GM23338 (cell line): ENCODE measurements at regions not wholly inside any gene's neighbourhood (a gene's known extent, or its start where the extent isn't known, plus 50 kb on each side); places are given as distances from the start of the nearest gene placed in this dataset.

Experiments
- ATAC-seq: fragments of 200-7000 bp; cut with Tn5 transposase; 3 replicates; pipeline ENCODE4 v1.9.1; 2020
- DNase-seq: peaks from one replicate; pipeline ENCODE4 v3.0.0-alpha.2; 2015; ENCODE audit warnings: low spot score
- H2AFZ ChIP-seq: fragments of 200-600 bp; sonication (generic); 2 replicates; pipeline ENCODE4 v1.8.0; 2016; ENCODE audit warnings: antibody characterized with exemption, mild to moderate bottlenecking, moderate library complexity
- H3F3A ChIP-seq: fragments of 200-600 bp; sonication (generic); replicated peaks from 2 replicates; pipeline ENCODE4 v1.8.0; 2017; ENCODE audit warnings: antibody characterized with exemption, mixed run types, low read depth
- H3K27ac ChIP-seq: fragments of 200-600 bp; sonication (generic); 2 replicates; pipeline ENCODE4 v1.6.1; 2016; ENCODE audit warnings: low read depth
- H3K27me3 ChIP-seq: fragments of 200-600 bp; sonication (generic); 2 replicates; pipeline ENCODE4 v1.8.0; 2016; ENCODE audit warnings: mild to moderate bottlenecking, mixed run types, moderate library complexity; ENCODE audit not compliant: insufficient read depth
- H3K36me3 ChIP-seq: fragments of 200-600 bp; sonication (generic); 2 replicates; pipeline ENCODE4 v1.8.0; 2016; ENCODE audit warnings: mild to moderate bottlenecking; ENCODE audit not compliant: insufficient read depth
- H3K4me1 ChIP-seq: fragments of 200-600 bp; sonication (generic); 2 replicates; pipeline ENCODE4 v1.8.0; 2016; ENCODE audit warnings: mild to moderate bottlenecking, moderate library complexity; ENCODE audit not compliant: insufficient read depth
- H3K4me2 ChIP-seq: fragments of 200-600 bp; sonication (generic); 2 replicates; pipeline ENCODE4 v1.7.1; 2017; ENCODE audit warnings: mixed run types
- H3K4me3 ChIP-seq: fragments of 200-600 bp; sonication (generic); 2 replicates; pipeline ENCODE4 v1.6.1; 2016; ENCODE audit warnings: mixed run types
- H3K79me2 ChIP-seq: fragments of 200-600 bp; sonication (generic); replicated peaks from 2 replicates; pipeline ENCODE4 v1.8.0; 2017; ENCODE audit warnings: mild to moderate bottlenecking; ENCODE audit not compliant: insufficient read depth
- H3K9me2 ChIP-seq: fragments of 200-600 bp; sonication (generic); 2 replicates; pipeline ENCODE4 v1.8.0; 2017; ENCODE audit not compliant: insufficient read depth
- H4K20me1 ChIP-seq: fragments of 200-600 bp; sonication (generic); replicated peaks from 2 replicates; pipeline ENCODE4 v1.8.0; 2017; ENCODE audit warnings: mild to moderate bottlenecking; ENCODE audit not compliant: insufficient read depth
- H3K27ac Mint-ChIP-seq: 2 replicates; pipeline ENCODE4 v1.8.0; 2020; ENCODE audit warnings: inconsistent platforms, mild to moderate bottlenecking, moderate library complexity, mixed read lengths
- H3K27me3 Mint-ChIP-seq: 3 replicates; pipeline ENCODE4 v1.8.0; 2022; ENCODE audit warnings: low read depth, mild to moderate bottlenecking, moderate library complexity, mixed read lengths, inconsistent platforms; ENCODE audit not compliant: insufficient read depth, poor library complexity
- H3K36me3 Mint-ChIP-seq: 3 replicates; pipeline ENCODE4 v1.8.0; 2021; ENCODE audit warnings: low read depth, mild to moderate bottlenecking, inconsistent platforms, moderate library complexity, mixed read lengths
- H3K4me1 Mint-ChIP-seq: 3 replicates; pipeline ENCODE4 v1.8.0; 2020; ENCODE audit warnings: mild to moderate bottlenecking, inconsistent platforms, mixed read lengths
- H3K4me3 Mint-ChIP-seq: 3 replicates; pipeline ENCODE4 v1.8.0; 2021; ENCODE audit warnings: moderate library complexity, mild to moderate bottlenecking, inconsistent platforms, mixed read lengths
- H3K9me3 Mint-ChIP-seq: 3 replicates; pipeline ENCODE4 v1.8.0; 2020; ENCODE audit warnings: moderate library complexity, mild to moderate bottlenecking, inconsistent platforms, mixed read lengths
- CREB1 ChIP-seq: fragments of 250-450 bp; sonication (Bioruptor Pico); IDR thresholded peaks from 2 replicates; pipeline ENCODE4 v1.5.0; 2020; ENCODE audit warnings: low read depth, mild to moderate bottlenecking, moderate library complexity
- EZH2 ChIP-seq: fragments of 200-600 bp; sonication (generic); IDR thresholded peaks from one replicate; pipeline ENCODE4 v1.8.0; 2017; ENCODE audit warnings: antibody characterized with exemption, mild to moderate bottlenecking, low read depth; ENCODE audit not compliant: unreplicated experiment
- EZH2phosphoT487 ChIP-seq: fragments of 200-600 bp; sonication (generic); IDR thresholded peaks from one replicate; pipeline ENCODE4 v1.8.1; 2018; ENCODE audit warnings: antibody characterized with exemption; ENCODE audit not compliant: unreplicated experiment
- JUNB ChIP-seq: IDR thresholded peaks from one replicate; pipeline ENCODE4 v1.6.1; 2016; ENCODE audit warnings: antibody characterized with exemption; ENCODE audit not compliant: unreplicated experiment
- NANOG ChIP-seq: IDR thresholded peaks from 2 replicates; pipeline ENCODE4 v1.6.1; 2016; ENCODE audit warnings: antibody characterized with exemption, borderline replicate concordance
- POLR2AphosphoS5 ChIP-seq: IDR thresholded peaks from 2 replicates; pipeline ENCODE4 v1.6.1; 2016; ENCODE audit warnings: antibody characterized with exemption, low read depth
- STAT1 ChIP-seq: IDR thresholded peaks from one replicate; pipeline ENCODE4 v1.6.1; 2016; ENCODE audit warnings: antibody characterized with exemption; ENCODE audit not compliant: unreplicated experiment
- ZNF114 ChIP-seq: fragments of 250-450 bp; sonication (Bioruptor Pico); IDR thresholded peaks from 2 replicates; pipeline ENCODE4 v1.5.0; 2020; ENCODE audit warnings: mild to moderate bottlenecking, moderate library complexity
- ZNF331 ChIP-seq: fragments of 250-450 bp; sonication (Bioruptor Pico); IDR thresholded peaks from 2 replicates; pipeline ENCODE4 v1.5.0; 2020; ENCODE audit warnings: low read depth, mild to moderate bottlenecking, moderate library complexity
- TF ChIP-seq, protein P1 (sequence below): IDR thresholded peaks from 2 replicates; pipeline ENCODE4 v1.6.1; 2016; ENCODE audit warnings: antibody characterized with exemption
- TF ChIP-seq, protein P2 (sequence below), 2 experiments: fragments of 200-600 bp in 1 of 2; sonication (generic) in 1 of 2; conservative IDR thresholded peaks; 2 replicates each; pipeline versions ENCODE4 v1.5.1 to v1.6.1; 2016 to 2017; ENCODE audit warnings: antibody characterized with exemption in 2 of 2, low read depth in 2 of 2, mild to moderate bottlenecking in 2 of 2, moderate library complexity in 1 of 2
- TF ChIP-seq, protein P3 (sequence below): fragments of 250-450 bp; sonication (Bioruptor Pico); IDR thresholded peaks from 2 replicates; pipeline ENCODE4 v1.5.0; 2020; ENCODE audit warnings: mild to moderate bottlenecking, moderate library complexity
- TF ChIP-seq, protein P4 (sequence below): IDR thresholded peaks from one replicate; pipeline ENCODE4 v1.6.1; 2018; ENCODE audit warnings: antibody characterized with exemption; ENCODE audit not compliant: unreplicated experiment

DNA sequence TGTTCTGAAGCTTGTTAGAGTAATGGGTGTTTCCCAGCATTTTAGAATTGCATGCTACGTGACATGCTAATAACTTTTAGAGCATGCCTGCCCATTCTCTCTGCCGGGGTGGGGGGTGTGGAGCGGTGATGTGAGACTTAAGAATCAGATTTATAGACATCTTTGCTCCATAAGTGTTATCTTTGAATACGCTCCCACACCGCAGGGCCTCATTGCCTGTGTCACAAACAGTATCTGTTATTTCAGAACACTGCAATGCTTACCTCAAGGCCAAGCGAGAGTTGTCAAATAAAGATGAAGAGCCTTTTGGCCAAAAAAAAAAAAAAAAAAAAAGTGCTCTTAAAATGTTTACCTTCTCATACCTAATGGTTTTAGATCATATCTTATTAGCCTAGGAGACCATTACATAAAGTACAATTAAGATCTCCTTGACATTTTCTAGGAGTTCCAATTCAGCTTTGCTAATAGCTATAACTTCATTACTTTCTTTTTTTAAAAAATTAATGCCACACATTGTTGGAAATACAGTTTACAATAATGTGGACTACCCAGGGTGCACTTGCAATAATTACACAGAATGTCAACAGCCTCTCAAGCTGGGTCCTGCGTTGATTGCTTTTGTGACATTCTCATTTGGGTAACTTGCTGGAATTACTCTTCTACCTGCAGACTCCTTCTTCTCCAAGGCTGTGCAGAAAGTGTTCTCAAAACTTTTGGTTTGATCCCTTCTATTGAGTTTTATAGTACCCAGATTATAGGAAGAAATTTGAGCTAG is 525.3 kb downstream of the KLF12 start:
- Histone ChIP-seq H3K4me2 (no peak overlapping the region), H3K36me3 (no peaks in the 10 kb centered on the region), H3K9me2 (no peaks in the 10 kb centered on the region), H3K27me3 (no peaks in the 10 kb centered on the region), H3K4me3 (no peak overlapping the region), H4K20me1 (no peaks in the 10 kb centered on the region), H3K4me1 (no peaks in the 10 kb centered on the region), H2AFZ (no peak overlapping the region; the same call in 1 of the 2 replicates), H3F3A (no peaks in the 10 kb centered on the region), H3K79me2 (no peaks in the 10 kb centered on the region), H3K27ac (no peak overlapping the region)
- ATAC-seq (no peak), DNase-seq (no peak)
- TF ChIP-seq NANOG, result no peak
- TF ChIP-seq JUNB, result no peak
- TF ChIP-seq, protein P1, sequence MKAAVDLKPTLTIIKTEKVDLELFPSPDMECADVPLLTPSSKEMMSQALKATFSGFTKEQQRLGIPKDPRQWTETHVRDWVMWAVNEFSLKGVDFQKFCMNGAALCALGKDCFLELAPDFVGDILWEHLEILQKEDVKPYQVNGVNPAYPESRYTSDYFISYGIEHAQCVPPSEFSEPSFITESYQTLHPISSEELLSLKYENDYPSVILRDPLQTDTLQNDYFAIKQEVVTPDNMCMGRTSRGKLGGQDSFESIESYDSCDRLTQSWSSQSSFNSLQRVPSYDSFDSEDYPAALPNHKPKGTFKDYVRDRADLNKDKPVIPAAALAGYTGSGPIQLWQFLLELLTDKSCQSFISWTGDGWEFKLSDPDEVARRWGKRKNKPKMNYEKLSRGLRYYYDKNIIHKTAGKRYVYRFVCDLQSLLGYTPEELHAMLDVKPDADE, result no peak
- no peak for TF ChIP-seq POLR2AphosphoS5
- TF ChIP-seq, protein P2, sequence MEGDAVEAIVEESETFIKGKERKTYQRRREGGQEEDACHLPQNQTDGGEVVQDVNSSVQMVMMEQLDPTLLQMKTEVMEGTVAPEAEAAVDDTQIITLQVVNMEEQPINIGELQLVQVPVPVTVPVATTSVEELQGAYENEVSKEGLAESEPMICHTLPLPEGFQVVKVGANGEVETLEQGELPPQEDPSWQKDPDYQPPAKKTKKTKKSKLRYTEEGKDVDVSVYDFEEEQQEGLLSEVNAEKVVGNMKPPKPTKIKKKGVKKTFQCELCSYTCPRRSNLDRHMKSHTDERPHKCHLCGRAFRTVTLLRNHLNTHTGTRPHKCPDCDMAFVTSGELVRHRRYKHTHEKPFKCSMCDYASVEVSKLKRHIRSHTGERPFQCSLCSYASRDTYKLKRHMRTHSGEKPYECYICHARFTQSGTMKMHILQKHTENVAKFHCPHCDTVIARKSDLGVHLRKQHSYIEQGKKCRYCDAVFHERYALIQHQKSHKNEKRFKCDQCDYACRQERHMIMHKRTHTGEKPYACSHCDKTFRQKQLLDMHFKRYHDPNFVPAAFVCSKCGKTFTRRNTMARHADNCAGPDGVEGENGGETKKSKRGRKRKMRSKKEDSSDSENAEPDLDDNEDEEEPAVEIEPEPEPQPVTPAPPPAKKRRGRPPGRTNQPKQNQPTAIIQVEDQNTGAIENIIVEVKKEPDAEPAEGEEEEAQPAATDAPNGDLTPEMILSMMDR (conservative IDR thresholded peaks at IDR 0.05; ENCODE audit: low read depth in 2 of 2), result no peak
- TF ChIP-seq STAT1, result no peak
- TF ChIP-seq, protein P3, sequence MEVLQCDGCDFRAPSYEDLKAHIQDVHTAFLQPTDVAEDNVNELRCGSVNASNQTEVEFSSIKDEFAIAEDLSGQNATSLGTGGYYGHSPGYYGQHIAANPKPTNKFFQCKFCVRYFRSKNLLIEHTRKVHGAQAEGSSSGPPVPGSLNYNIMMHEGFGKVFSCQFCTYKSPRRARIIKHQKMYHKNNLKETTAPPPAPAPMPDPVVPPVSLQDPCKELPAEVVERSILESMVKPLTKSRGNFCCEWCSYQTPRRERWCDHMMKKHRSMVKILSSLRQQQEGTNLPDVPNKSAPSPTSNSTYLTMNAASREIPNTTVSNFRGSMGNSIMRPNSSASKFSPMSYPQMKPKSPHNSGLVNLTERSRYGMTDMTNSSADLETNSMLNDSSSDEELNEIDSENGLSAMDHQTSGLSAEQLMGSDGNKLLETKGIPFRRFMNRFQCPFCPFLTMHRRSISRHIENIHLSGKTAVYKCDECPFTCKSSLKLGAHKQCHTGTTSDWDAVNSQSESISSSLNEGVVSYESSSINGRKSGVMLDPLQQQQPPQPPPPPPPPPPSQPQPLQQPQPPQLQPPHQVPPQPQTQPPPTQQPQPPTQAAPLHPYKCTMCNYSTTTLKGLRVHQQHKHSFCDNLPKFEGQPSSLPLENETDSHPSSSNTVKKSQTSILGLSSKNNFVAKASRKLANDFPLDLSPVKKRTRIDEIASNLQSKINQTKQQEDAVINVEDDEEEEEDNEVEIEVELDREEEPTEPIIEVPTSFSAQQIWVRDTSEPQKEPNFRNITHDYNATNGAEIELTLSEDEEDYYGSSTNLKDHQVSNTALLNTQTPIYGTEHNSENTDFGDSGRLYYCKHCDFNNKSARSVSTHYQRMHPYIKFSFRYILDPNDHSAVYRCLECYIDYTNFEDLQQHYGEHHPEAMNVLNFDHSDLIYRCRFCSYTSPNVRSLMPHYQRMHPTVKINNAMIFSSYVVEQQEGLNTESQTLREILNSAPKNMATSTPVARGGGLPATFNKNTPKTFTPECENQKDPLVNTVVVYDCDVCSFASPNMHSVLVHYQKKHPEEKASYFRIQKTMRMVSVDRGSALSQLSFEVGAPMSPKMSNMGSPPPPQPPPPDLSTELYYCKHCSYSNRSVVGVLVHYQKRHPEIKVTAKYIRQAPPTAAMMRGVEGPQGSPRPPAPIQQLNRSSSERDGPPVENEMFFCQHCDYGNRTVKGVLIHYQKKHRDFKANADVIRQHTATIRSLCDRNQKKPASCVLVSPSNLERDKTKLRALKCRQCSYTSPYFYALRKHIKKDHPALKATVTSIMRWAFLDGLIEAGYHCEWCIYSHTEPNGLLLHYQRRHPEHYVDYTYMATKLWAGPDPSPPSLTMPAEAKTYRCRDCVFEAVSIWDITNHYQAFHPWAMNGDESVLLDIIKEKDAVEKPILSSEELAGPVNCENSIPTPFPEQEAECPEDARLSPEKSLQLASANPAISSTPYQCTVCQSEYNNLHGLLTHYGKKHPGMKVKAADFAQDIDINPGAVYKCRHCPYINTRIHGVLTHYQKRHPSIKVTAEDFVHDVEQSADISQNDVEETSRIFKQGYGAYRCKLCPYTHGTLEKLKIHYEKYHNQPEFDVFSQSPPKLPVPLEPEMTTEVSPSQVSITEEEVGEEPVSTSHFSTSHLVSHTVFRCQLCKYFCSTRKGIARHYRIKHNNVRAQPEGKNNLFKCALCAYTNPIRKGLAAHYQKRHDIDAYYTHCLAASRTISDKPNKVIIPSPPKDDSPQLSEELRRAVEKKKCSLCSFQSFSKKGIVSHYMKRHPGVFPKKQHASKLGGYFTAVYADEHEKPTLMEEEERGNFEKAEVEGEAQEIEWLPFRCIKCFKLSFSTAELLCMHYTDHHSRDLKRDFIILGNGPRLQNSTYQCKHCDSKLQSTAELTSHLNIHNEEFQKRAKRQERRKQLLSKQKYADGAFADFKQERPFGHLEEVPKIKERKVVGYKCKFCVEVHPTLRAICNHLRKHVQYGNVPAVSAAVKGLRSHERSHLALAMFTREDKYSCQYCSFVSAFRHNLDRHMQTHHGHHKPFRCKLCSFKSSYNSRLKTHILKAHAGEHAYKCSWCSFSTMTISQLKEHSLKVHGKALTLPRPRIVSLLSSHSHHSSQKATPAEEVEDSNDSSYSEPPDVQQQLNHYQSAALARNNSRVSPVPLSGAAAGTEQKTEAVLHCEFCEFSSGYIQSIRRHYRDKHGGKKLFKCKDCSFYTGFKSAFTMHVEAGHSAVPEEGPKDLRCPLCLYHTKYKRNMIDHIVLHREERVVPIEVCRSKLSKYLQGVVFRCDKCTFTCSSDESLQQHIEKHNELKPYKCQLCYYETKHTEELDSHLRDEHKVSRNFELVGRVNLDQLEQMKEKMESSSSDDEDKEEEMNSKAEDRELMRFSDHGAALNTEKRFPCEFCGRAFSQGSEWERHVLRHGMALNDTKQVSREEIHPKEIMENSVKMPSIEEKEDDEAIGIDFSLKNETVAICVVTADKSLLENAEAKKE, result no peak
- TF ChIP-seq ZNF331 (CRISPR knock-in tag), result no peak
- no peak for TF ChIP-seq EZH2
- no peak for TF ChIP-seq EZH2phosphoT487
- TF ChIP-seq, protein P4, sequence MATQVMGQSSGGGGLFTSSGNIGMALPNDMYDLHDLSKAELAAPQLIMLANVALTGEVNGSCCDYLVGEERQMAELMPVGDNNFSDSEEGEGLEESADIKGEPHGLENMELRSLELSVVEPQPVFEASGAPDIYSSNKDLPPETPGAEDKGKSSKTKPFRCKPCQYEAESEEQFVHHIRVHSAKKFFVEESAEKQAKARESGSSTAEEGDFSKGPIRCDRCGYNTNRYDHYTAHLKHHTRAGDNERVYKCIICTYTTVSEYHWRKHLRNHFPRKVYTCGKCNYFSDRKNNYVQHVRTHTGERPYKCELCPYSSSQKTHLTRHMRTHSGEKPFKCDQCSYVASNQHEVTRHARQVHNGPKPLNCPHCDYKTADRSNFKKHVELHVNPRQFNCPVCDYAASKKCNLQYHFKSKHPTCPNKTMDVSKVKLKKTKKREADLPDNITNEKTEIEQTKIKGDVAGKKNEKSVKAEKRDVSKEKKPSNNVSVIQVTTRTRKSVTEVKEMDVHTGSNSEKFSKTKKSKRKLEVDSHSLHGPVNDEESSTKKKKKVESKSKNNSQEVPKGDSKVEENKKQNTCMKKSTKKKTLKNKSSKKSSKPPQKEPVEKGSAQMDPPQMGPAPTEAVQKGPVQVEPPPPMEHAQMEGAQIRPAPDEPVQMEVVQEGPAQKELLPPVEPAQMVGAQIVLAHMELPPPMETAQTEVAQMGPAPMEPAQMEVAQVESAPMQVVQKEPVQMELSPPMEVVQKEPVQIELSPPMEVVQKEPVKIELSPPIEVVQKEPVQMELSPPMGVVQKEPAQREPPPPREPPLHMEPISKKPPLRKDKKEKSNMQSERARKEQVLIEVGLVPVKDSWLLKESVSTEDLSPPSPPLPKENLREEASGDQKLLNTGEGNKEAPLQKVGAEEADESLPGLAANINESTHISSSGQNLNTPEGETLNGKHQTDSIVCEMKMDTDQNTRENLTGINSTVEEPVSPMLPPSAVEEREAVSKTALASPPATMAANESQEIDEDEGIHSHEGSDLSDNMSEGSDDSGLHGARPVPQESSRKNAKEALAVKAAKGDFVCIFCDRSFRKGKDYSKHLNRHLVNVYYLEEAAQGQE, result no peak
- no peak for TF ChIP-seq CREB1 (CRISPR knock-in tag)
- no peak for TF ChIP-seq ZNF114 (CRISPR knock-in tag)
- H3K4me3 Mint-ChIP-seq, result no peak overlapping the region
- no peaks in the 10 kb centered on the region for H3K36me3 Mint-ChIP-seq
- no peaks in the 10 kb centered on the region; the same call in 2 of the 3 replicates for H3K9me3 Mint-ChIP-seq
- H3K27ac Mint-ChIP-seq, result no peak overlapping the region
- peaks cover 5% of the 10 kb centered on the region; the same call in 2 of the 3 replicates for H3K4me1 Mint-ChIP-seq
- H3K27me3 Mint-ChIP-seq, result no peaks in the 10 kb centered on the region
